ENCODE measurements at regions not wholly inside any gene's neighbourhood (a gene's known extent, or its start where the extent isn't known, plus 50 kb on each side); places are given as distances from the start of the nearest gene placed in this dataset.

- TF ChIP-seq POLR2A (IDR thresholded peaks at IDR 0.05; ENCODE audit: low read depth, low read length): no peak
- TF ChIP-seq POLR2AphosphoS5 (IDR thresholded peaks at IDR 0.05; ENCODE audit: low read depth, low read length): no peak
- no peak for TF ChIP-seq SPI1 (IDR thresholded peaks at IDR 0.05; ENCODE audit: low read depth, low read length)
Measured at GRCh38 chr2:47654790-47655562, 84.2 kb upstream of the KCNK12 start.

Measured in GM12891 (cell line).